ENCODE measurements at regions not wholly inside any gene's neighbourhood (a gene's known extent, or its start where the extent isn't known, plus 50 kb on each side); places are given as distances from the start of the nearest gene placed in this dataset.

DNA sequence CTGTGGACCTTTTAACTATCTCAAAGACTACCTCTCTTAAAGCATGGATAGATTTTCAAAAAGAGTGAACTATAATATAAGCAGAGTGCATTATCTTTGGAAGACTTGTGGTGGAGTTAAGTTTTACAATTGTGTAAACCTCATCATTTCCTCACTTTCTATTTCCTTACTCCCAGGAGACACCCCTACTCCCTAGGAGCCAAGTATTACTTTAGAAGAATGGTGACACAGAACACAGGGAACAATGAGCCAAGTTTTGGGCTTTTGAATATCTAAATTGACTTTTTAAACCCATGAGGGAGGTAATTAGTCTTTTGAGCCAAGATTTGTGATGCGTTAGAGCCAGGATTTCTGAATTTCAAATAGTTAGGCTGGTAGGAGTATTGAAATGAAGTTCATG is 78.9 kb upstream of the UNC5C start:
- Histone ChIP-seq H3K9me2 (replicated peaks; ENCODE audit: low read length) (no peaks in the 10 kb centered on the region), H3K9ac (ENCODE audit: low read length) (no peak overlapping the region), H3K4me2 (ENCODE audit: low read length) (no peak overlapping the region), H3K79me2 (ENCODE audit: low read length) (no peaks in the 10 kb centered on the region), H2AFZ (ENCODE audit: low read length) (no peak overlapping the region), H4K20me1 (ENCODE audit: low read length) (no peaks in the 10 kb centered on the region), H3K27me3 (ENCODE audit: low read length) (no peaks in the 10 kb centered on the region), H3K4me3 (ENCODE audit: low read length) (no peak overlapping the region), H3K27ac (ENCODE audit: low read length) (no peak overlapping the region), H3F3A (ENCODE audit: low read length, unreplicated experiment) (no peaks in the 10 kb centered on the region), H3K36me3 (ENCODE audit: low read depth, low read length) (no peaks in the 10 kb centered on the region), H3K4me1 (ENCODE audit: insufficient read depth, low read length) (no peaks in the 10 kb centered on the region), H3K9me3 (ENCODE audit: low read length) (no peaks in the 10 kb centered on the region)
- ChIA-PET POLR2A (ENCODE audit: unreplicated experiment) (no interaction called here), CTCF (no interaction called here)
- no peak for DNase-seq
- intact Hi-C loops (cut with micrococcal nuclease): no loop called here
- no peak for ATAC-seq
- no TSS peak for BruUV-seq (replicated peaks)
- TF ChIP-seq, protein P1, sequence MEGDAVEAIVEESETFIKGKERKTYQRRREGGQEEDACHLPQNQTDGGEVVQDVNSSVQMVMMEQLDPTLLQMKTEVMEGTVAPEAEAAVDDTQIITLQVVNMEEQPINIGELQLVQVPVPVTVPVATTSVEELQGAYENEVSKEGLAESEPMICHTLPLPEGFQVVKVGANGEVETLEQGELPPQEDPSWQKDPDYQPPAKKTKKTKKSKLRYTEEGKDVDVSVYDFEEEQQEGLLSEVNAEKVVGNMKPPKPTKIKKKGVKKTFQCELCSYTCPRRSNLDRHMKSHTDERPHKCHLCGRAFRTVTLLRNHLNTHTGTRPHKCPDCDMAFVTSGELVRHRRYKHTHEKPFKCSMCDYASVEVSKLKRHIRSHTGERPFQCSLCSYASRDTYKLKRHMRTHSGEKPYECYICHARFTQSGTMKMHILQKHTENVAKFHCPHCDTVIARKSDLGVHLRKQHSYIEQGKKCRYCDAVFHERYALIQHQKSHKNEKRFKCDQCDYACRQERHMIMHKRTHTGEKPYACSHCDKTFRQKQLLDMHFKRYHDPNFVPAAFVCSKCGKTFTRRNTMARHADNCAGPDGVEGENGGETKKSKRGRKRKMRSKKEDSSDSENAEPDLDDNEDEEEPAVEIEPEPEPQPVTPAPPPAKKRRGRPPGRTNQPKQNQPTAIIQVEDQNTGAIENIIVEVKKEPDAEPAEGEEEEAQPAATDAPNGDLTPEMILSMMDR (conservative IDR thresholded peaks at IDR 0.05; ENCODE audit: low read depth, low read length): no peak
- TF ChIP-seq EZH2 (IDR thresholded peaks at IDR 0.05; ENCODE audit: low read length, unreplicated experiment): no peak
- no peak for TF ChIP-seq EZH2phosphoT487 (IDR thresholded peaks at IDR 0.05; ENCODE audit: borderline replicate concordance, low read length)

DNA sequence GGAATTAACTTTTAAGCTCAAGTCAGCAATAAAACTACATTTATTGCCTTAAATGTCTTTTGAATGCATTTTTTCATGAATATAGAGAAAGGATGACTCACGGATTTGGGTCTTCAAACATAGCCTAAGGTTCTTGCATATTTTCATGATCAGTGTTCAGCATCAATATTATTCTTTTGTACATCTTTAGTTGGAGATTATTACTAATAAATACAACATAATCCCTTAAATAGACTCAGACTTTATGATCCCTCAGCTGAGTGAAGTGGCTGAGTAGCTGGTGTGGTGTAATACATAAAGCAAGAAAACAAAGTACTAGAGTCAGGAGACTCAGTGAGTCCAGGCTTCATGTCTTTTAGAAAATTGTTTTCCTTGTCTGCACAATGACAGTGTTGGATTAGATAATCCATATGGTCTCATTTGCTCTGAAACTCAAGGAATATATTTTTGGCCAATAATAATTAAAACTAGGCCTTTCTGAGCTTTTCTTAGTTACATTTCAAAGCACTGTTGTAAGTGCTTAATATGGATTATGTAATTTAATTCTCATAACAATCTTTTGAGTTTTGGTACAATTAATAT is 78.3 kb upstream of the UNC5C start:
- H3K4me1 ChIP-seq (ENCODE audit: insufficient read depth, low read length): no peaks in the 10 kb centered on the region
- CTCF ChIA-PET: no interaction called here

DNA sequence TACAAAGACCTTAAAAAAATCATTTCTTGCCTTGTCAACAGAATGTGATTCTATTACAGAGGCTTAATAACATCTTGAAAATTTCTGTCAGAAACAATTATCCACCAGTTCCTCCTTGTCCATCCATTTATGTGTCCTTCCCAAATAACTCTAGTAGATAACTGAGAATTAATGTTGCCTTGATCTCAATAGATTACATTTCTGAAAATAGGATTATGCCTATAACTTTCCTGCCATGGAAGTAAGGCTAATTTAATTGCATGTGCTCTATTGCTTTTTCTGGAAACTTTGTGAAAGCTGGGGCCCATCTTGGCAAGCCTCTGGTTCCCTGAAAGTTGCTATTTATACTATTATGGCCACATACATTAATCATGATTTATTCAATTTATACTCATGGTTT is 76.2 kb upstream of the UNC5C start:
- DNase-seq (no peak), ATAC-seq (no peak)
- H3K4me1 ChIP-seq (ENCODE audit: insufficient read depth, low read length): no peaks in the 10 kb centered on the region
- no peaks in the 10 kb centered on the region for H4K20me1 ChIP-seq (ENCODE audit: low read length)
- H3K9me2 ChIP-seq (replicated peaks; ENCODE audit: low read length): no peaks in the 10 kb centered on the region
- no TSS peak for BruUV-seq (replicated peaks)
- ChIA-PET POLR2A (ENCODE audit: unreplicated experiment) (interaction anchor here (0.7 kb wide), 1 partner anchor 9 kb away, joined by 3 read pairs; no protein-coding TSS in a partner anchor), CTCF (no interaction called here)
- TF ChIP-seq EZH2 (IDR thresholded peaks at IDR 0.05; ENCODE audit: low read length, unreplicated experiment): no peak
- TF ChIP-seq, protein P1 (conservative IDR thresholded peaks at IDR 0.05; ENCODE audit: low read depth, low read length): no peak
- no peak for TF ChIP-seq EZH2phosphoT487 (IDR thresholded peaks at IDR 0.05; ENCODE audit: borderline replicate concordance, low read length)
- H3K9ac ChIP-seq (ENCODE audit: low read length): no peak overlapping the region
- no peaks in the 10 kb centered on the region for H3K9me3 ChIP-seq (ENCODE audit: low read length)
- intact Hi-C loops (cut with micrococcal nuclease): no loop called here
- no peak overlapping the region for H3K4me3 ChIP-seq (ENCODE audit: low read length)
- H3K27ac ChIP-seq (ENCODE audit: low read length): no peak overlapping the region
- no peaks in the 10 kb centered on the region for H3K36me3 ChIP-seq (ENCODE audit: low read depth, low read length)
- no peaks in the 10 kb centered on the region for H3K27me3 ChIP-seq (ENCODE audit: low read length)
- no peaks in the 10 kb centered on the region for H3K79me2 ChIP-seq (ENCODE audit: low read length)
- H2AFZ ChIP-seq (ENCODE audit: low read length): no peak overlapping the region
- no peak overlapping the region for H3K4me2 ChIP-seq (ENCODE audit: low read length)
- no peaks in the 10 kb centered on the region for H3F3A ChIP-seq (ENCODE audit: low read length, unreplicated experiment)

More for the DNA sequence above, 78.3 kb upstream of the UNC5C start:
- BruUV-seq (replicated peaks): no TSS peak
- no peaks in the 10 kb centered on the region for H3K9me3 ChIP-seq (ENCODE audit: low read length)
- H3K9me2 ChIP-seq (replicated peaks; ENCODE audit: low read length): no peaks in the 10 kb centered on the region
- no peaks in the 10 kb centered on the region for H3F3A ChIP-seq (ENCODE audit: low read length, unreplicated experiment)
- H3K9ac ChIP-seq (ENCODE audit: low read length): no peak overlapping the region
- POLR2A ChIA-PET (ENCODE audit: unreplicated experiment): no interaction called here
- intact Hi-C loops (cut with micrococcal nuclease): no loop called here
- no peaks in the 10 kb centered on the region for H3K27me3 ChIP-seq (ENCODE audit: low read length)
- no peaks in the 10 kb centered on the region for H4K20me1 ChIP-seq (ENCODE audit: low read length)
- DNase-seq (peak; percentile 28), ATAC-seq (peak; percentile 58)
- no peak overlapping the region for H2AFZ ChIP-seq (ENCODE audit: low read length)
- no peak overlapping the region for H3K4me2 ChIP-seq (ENCODE audit: low read length)
- H3K79me2 ChIP-seq (ENCODE audit: low read length): no peaks in the 10 kb centered on the region
- no peak overlapping the region for H3K4me3 ChIP-seq (ENCODE audit: low read length)
- no peaks in the 10 kb centered on the region for H3K36me3 ChIP-seq (ENCODE audit: low read depth, low read length)
- H3K27ac ChIP-seq (ENCODE audit: low read length): no peak overlapping the region
- TF ChIP-seq EZH2phosphoT487 (IDR thresholded peaks at IDR 0.05; ENCODE audit: borderline replicate concordance, low read length) (no peak), EZH2 (IDR thresholded peaks at IDR 0.05; ENCODE audit: low read length, unreplicated experiment) (no peak)
- TF ChIP-seq, protein P1 (conservative IDR thresholded peaks at IDR 0.05; ENCODE audit: low read depth, low read length): no peak
